ENCODE measurements at regions not wholly inside any gene's neighbourhood (a gene's known extent, or its start where the extent isn't known, plus 50 kb on each side); places are given as distances from the start of the nearest gene placed in this dataset.

GRCh38 chr9:65458992-65459391 is 174.0 kb upstream of the FOXD4L5 start:
- TF ChIP-seq POLR2A (IDR thresholded peaks at IDR 0.05; ENCODE audit: low read length) (no peak), GATA1 (IDR thresholded peaks at IDR 0.05; ENCODE audit: low read depth, low read length) (no peak)
